ENCODE measurements at regions not wholly inside any gene's neighbourhood (a gene's known extent, or its start where the extent isn't known, plus 50 kb on each side); places are given as distances from the start of the nearest gene placed in this dataset.

GRCh38 chr4:92210906-92211305 lies 92.9 kb upstream of the GRID2 start:
- TF ChIP-seq CTCF (IDR thresholded peaks at IDR 0.05) = no peak
- no peak for TF ChIP-seq POLR2A (IDR thresholded peaks at IDR 0.05)

All from heart left ventricle (tissue), 13 donors.